Chondrocyte (in vitro differentiated cells): ENCODE measurements at regions not wholly inside any gene's neighbourhood (a gene's known extent, or its start where the extent isn't known, plus 50 kb on each side); places are given as distances from the start of the nearest gene placed in this dataset.

Experiments used
- DNase-seq: peaks from one replicate; pipeline ENCODE4 v3.0.0; 2021; ENCODE audit warnings: mixed read lengths, low spot score
- H3K27ac Mint-ChIP-seq: one replicate; pipeline ENCODE4 v1.8.0; 2021; ENCODE audit warnings: mild to moderate bottlenecking, moderate library complexity, mixed read lengths; ENCODE audit not compliant: unreplicated experiment
- H3K27me3 Mint-ChIP-seq: 2 replicates; pipeline ENCODE4 v1.8.0; 2021; ENCODE audit warnings: low read depth, mixed read lengths
- H3K36me3 Mint-ChIP-seq: 2 replicates; pipeline ENCODE4 v1.8.0; 2021; ENCODE audit warnings: low read depth, mixed read lengths
- H3K4me1 Mint-ChIP-seq: 2 replicates; pipeline ENCODE4 v1.8.0; 2021; ENCODE audit warnings: low read depth, mild to moderate bottlenecking, mixed read lengths
- H3K4me3 Mint-ChIP-seq: one replicate; pipeline ENCODE4 v1.8.0; 2021; ENCODE audit warnings: mild to moderate bottlenecking, moderate library complexity, mixed read lengths; ENCODE audit not compliant: unreplicated experiment
- H3K9me3 Mint-ChIP-seq: 2 replicates; pipeline ENCODE4 v1.8.0; 2021; ENCODE audit warnings: low read depth, mixed read lengths
- CTCF ChIP-seq: fragments of 200-600 bp; sonication (generic); IDR thresholded peaks from 2 replicates; pipeline ENCODE4 v1.5.0; 2021; ENCODE audit warnings: antibody characterized with exemption, mild to moderate bottlenecking, moderate library complexity

- Mint-ChIP-seq H3K27me3 (no peaks in the 10 kb centered on the region), H3K27ac (no peak overlapping the region), H3K36me3 (no peaks in the 10 kb centered on the region), H3K9me3 (no peaks in the 10 kb centered on the region), H3K4me1 (no peaks in the 10 kb centered on the region), H3K4me3 (no peak overlapping the region)
- no peak for TF ChIP-seq CTCF
- DNase-seq: no peak
Measured at GRCh38 chr6:168210239-168211105, 109.1 kb downstream of the DACT2 start.

- no peak for TF ChIP-seq CTCF
- Mint-ChIP-seq H3K36me3 (no peaks in the 10 kb centered on the region), H3K4me1 (no peaks in the 10 kb centered on the region), H3K4me3 (no peak overlapping the region), H3K9me3 (no peaks in the 10 kb centered on the region), H3K27me3 (no peaks in the 10 kb centered on the region), H3K27ac (no peak overlapping the region)
- no peak for DNase-seq
Measured at GRCh38 chr6:168209420-168209819, 110.2 kb downstream of the DACT2 start.

- no peak overlapping the region for H3K27ac Mint-ChIP-seq
Measured at GRCh38 chr6:168208854-168209253, 110.7 kb downstream of the DACT2 start.

GRCh38 chr6:168208402-168208801, 111.2 kb downstream of the DACT2 start:
- TF ChIP-seq CTCF: no peak
- H3K36me3 Mint-ChIP-seq: no peaks in the 10 kb centered on the region
- no peak for DNase-seq
- no peak overlapping the region for H3K4me3 Mint-ChIP-seq
- no peaks in the 10 kb centered on the region for H3K4me1 Mint-ChIP-seq
- H3K9me3 Mint-ChIP-seq: peaks cover 3% of the 10 kb centered on the region
- H3K27ac Mint-ChIP-seq: no peak overlapping the region
- H3K27me3 Mint-ChIP-seq: no peaks in the 10 kb centered on the region

More at GRCh38 chr6:168208854-168209253, 110.7 kb downstream of the DACT2 start:
- Mint-ChIP-seq H3K9me3 (peaks cover 2% of the 10 kb centered on the region), H3K4me3 (no peak overlapping the region), H3K4me1 (no peaks in the 10 kb centered on the region), H3K27me3 (no peaks in the 10 kb centered on the region), H3K36me3 (no peaks in the 10 kb centered on the region)
- no peak for DNase-seq
- no peak for TF ChIP-seq CTCF

- H3K36me3 Mint-ChIP-seq: no peaks in the 10 kb centered on the region
- H3K4me1 Mint-ChIP-seq: no peaks in the 10 kb centered on the region
- H3K27ac Mint-ChIP-seq: no peak overlapping the region
- no peaks in the 10 kb centered on the region for H3K27me3 Mint-ChIP-seq
- DNase-seq: no peak
- TF ChIP-seq CTCF: no peak
- H3K4me3 Mint-ChIP-seq: no peak overlapping the region
- peaks cover 3% of the 10 kb centered on the region for H3K9me3 Mint-ChIP-seq
Measured at GRCh38 chr6:168207421-168208175, 112.0 kb downstream of the DACT2 start.
